Keratinocyte (primary cell): ENCODE measurements at regions not wholly inside any gene's neighbourhood (a gene's known extent, or its start where the extent isn't known, plus 50 kb on each side); places are given as distances from the start of the nearest gene placed in this dataset.

Experiments
- DNase-seq: peaks from one replicate; pipeline ENCODE4 v3.0.0-alpha.2; 2011; ENCODE audit warnings: low read depth, missing footprints, low spot score
- FAIRE-seq: peaks from 2 replicates; lab custom pipeline; 2011; peaks lifted over from hg19 to GRCh38; lab: Jason Lieb, UNC
- H2AFZ ChIP-seq: 2 replicates; pipeline ENCODE4 v1.6.0; 2012; ENCODE audit warnings: low read length, control low read depth, inconsistent platforms; ENCODE audit not compliant: control insufficient read depth
- H3K27ac ChIP-seq: 2 replicates; pipeline ENCODE4 v1.5.1; 2011; ENCODE audit warnings: low read length; ENCODE audit not compliant: control insufficient read depth, insufficient read depth
- H3K27me3 ChIP-seq: 3 replicates; pipeline ENCODE4 v1.6.0; 2011; ENCODE audit warnings: low read length; ENCODE audit not compliant: control insufficient read depth, insufficient read depth; ENCODE audit errors: extremely low read depth
- H3K36me3 ChIP-seq, 2 experiments: 2 replicates in 1 of 2; 3 replicates in 1 of 2; pipeline ENCODE4 v1.5.1; 2011; ENCODE audit warnings: low read length in 2 of 2, mild to moderate bottlenecking in 1 of 2; ENCODE audit not compliant: control insufficient read depth in 2 of 2, insufficient read depth in 2 of 2; ENCODE audit errors: extremely low read depth in 1 of 2
- H3K4me1 ChIP-seq: 3 replicates; pipeline ENCODE4 v1.5.1; 2011; ENCODE audit warnings: low read length; ENCODE audit not compliant: control insufficient read depth, insufficient read depth; ENCODE audit errors: extremely low read depth
- H3K4me2 ChIP-seq: 3 replicates; pipeline ENCODE4 v1.6.0; 2011; ENCODE audit warnings: low read depth, low read length; ENCODE audit not compliant: control insufficient read depth, insufficient read depth; ENCODE audit errors: extremely low read depth
- H3K4me3 ChIP-seq, 3 experiments: fragments of 200-600 bp in 1 of 3; sonication (generic) in 1 of 3; 2 replicates in 2 of 3; 3 replicates in 1 of 3; pipeline ENCODE4 v1.5.1; 2011 to 2016; ENCODE audit warnings: low read length in 3 of 3, mild to moderate bottlenecking in 3 of 3, control low read depth in 2 of 3, inconsistent platforms in 1 of 3, low read depth in 1 of 3, mixed read lengths in 1 of 3, mixed run types in 1 of 3, moderate library complexity in 1 of 3; ENCODE audit not compliant: control insufficient read depth in 2 of 3, insufficient read depth in 2 of 3; ENCODE audit errors: extremely low read depth in 1 of 3
- H3K79me2 ChIP-seq: 2 replicates; pipeline ENCODE4 v1.6.0; 2012; ENCODE audit warnings: low read length; ENCODE audit not compliant: control insufficient read depth, insufficient read depth
- H3K9ac ChIP-seq: 3 replicates; pipeline ENCODE4 v1.6.0; 2011; ENCODE audit warnings: low read length; ENCODE audit not compliant: control insufficient read depth, insufficient read depth; ENCODE audit errors: extremely low read depth
- H3K9me1 ChIP-seq: 3 replicates; pipeline ENCODE4 v1.6.0; 2011; ENCODE audit warnings: low read length; ENCODE audit not compliant: control insufficient read depth, insufficient read depth; ENCODE audit errors: extremely low read depth
- H3K9me3 ChIP-seq: 2 replicates; pipeline ENCODE4 v1.5.1; 2012; ENCODE audit warnings: low read depth, low read length; ENCODE audit not compliant: control insufficient read depth
- H4K20me1 ChIP-seq: 3 replicates; pipeline ENCODE4 v1.6.0; 2011; ENCODE audit warnings: low read length; ENCODE audit not compliant: control insufficient read depth, insufficient read depth; ENCODE audit errors: extremely low read depth
- CTCF ChIP-seq, 3 experiments: IDR thresholded peaks in 1 of 3; conservative IDR thresholded peaks in 1 of 3; optimal IDR thresholded peaks in 1 of 3; 2 replicates in 2 of 3; 3 replicates in 1 of 3; pipeline versions ENCODE3 to v1.5.1; 2011; ENCODE audit warnings: low read length in 3 of 3, mild to moderate bottlenecking in 3 of 3, moderate library complexity in 2 of 3, control low read depth in 1 of 3, inconsistent platforms in 1 of 3; ENCODE audit not compliant: insufficient read depth in 2 of 3; ENCODE audit errors: extremely low read depth in 1 of 3
- EZH2 ChIP-seq: IDR thresholded peaks from one replicate; pipeline ENCODE4 v1.6.1; 2012; ENCODE audit warnings: inconsistent platforms, mild to moderate bottlenecking, low read length, moderate library complexity
- dilution Hi-C: fragments of 300-500 bp; cut with MboI; formaldehyde crosslinking; loops from one replicate; pipeline ENCODE4 v1.7.0; 2020; ENCODE audit warnings: low sequenced_read_pairs; ENCODE audit not compliant: extremely low pct_ligation_motif_present

GRCh38 chr14:44286201-44286600, 220.9 kb downstream of the FSCB start:
- H3K79me2 ChIP-seq: no peaks in the 10 kb centered on the region
- no peaks in the 10 kb centered on the region for H3K36me3 ChIP-seq
- no peaks in the 10 kb centered on the region for H3K9me3 ChIP-seq
- no peak overlapping the region for H3K4me3 ChIP-seq
- no peaks in the 10 kb centered on the region for H4K20me1 ChIP-seq
- no peak overlapping the region for H3K27ac ChIP-seq
- no peak overlapping the region for H3K4me2 ChIP-seq
- DNase-seq (no peak), FAIRE-seq (no peak)
- no peak for TF ChIP-seq CTCF (optimal IDR thresholded peaks at IDR 0.05 in 1 of 3, IDR thresholded peaks at IDR 0.05 in 1 of 3, conservative IDR thresholded peaks at IDR 0.05 in 1 of 3; ENCODE audit: extremely low read depth in 1 of 3, insufficient read depth in 2 of 3, low read length in 3 of 3)
- TF ChIP-seq EZH2: no peak
- H2AFZ ChIP-seq: no peak overlapping the region
- H3K9ac ChIP-seq: no peak overlapping the region
- H3K27me3 ChIP-seq: no peaks in the 10 kb centered on the region
- H3K9me1 ChIP-seq: no peaks in the 10 kb centered on the region
- dilution Hi-C loops: no loop called here
- H3K4me1 ChIP-seq: no peaks in the 10 kb centered on the region

GRCh38 chr14:44283836-44284235, 223.2 kb downstream of the FSCB start:
- H3K9ac ChIP-seq: no peak overlapping the region
- no peaks in the 10 kb centered on the region for H3K79me2 ChIP-seq
- FAIRE-seq: no peak
- no peak for DNase-seq
- H3K4me1 ChIP-seq: no peaks in the 10 kb centered on the region
- H3K27ac ChIP-seq: no peak overlapping the region
- H3K27me3 ChIP-seq: no peaks in the 10 kb centered on the region
- no peaks in the 10 kb centered on the region for H4K20me1 ChIP-seq
- H3K9me1 ChIP-seq: no peaks in the 10 kb centered on the region
- no peaks in the 10 kb centered on the region for H3K9me3 ChIP-seq
- H3K4me3 ChIP-seq: no peak overlapping the region
- no peak overlapping the region for H2AFZ ChIP-seq
- H3K4me2 ChIP-seq: no peak overlapping the region
- no peak for TF ChIP-seq EZH2
- TF ChIP-seq CTCF (optimal IDR thresholded peaks at IDR 0.05 in 1 of 3, IDR thresholded peaks at IDR 0.05 in 1 of 3, conservative IDR thresholded peaks at IDR 0.05 in 1 of 3; ENCODE audit: extremely low read depth in 1 of 3, insufficient read depth in 2 of 3, low read length in 3 of 3): no peak
- H3K36me3 ChIP-seq: no peaks in the 10 kb centered on the region
- dilution Hi-C loops: no loop called here
